Dedifferentiated amniotic fluid mesenchymal stem cell (primary cell): ENCODE measurements at regions not wholly inside any gene's neighbourhood (a gene's known extent, or its start where the extent isn't known, plus 50 kb on each side); places are given as distances from the start of the nearest gene placed in this dataset.
A peak's percentile ranks its signal among the peaks of the same experiment; 100 is the strongest.

ENCODE experiments used
- DNase-seq: peaks from one replicate; pipeline ENCODE4 v3.0.0-alpha.2; 2016; ENCODE audit errors: extremely low spot score

DNA sequence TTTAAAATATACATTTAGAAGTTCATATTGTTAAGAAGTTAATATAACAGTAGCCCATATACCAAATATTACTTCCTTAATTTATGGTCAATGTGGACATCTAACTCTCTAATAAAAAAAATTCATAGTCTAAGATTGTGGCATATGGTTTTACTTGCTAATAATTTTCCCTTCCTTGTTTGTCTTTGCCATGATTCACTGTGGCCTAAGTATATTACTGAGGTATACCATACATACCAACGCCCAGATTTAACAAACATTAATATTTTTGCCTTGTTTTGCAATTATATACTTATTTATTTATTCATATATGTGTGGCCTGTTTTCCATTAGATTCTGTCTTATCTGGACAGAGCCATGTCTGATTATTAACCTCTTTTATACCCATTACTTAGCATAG is 54.6 kb upstream of the CCDC150 start:
- no peak for DNase-seq

DNA sequence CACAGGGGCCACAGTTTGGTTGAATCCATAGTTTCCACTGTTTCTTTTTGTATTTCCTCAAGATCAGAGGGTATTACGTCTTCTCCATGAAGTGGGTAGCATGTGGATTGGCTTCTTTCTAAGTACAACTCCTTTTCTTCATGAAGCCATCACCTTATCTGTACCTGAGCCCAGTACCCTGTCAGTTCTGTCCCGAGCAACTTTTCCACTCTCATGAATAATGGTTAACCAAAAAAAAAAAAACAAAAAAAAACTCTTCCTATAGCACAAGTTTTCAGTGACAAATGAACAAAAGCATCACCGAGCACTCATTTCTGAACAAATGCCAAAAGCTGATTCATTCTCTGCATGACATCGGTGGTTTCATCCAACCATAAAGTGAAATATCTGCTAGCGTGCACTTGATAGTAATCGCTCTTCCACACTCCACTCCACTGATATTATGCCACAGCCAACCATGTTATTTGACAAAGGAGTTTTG is 53.0 kb upstream of the CCDC150 start:
- DNase-seq, result peak; percentile 85

DNA sequence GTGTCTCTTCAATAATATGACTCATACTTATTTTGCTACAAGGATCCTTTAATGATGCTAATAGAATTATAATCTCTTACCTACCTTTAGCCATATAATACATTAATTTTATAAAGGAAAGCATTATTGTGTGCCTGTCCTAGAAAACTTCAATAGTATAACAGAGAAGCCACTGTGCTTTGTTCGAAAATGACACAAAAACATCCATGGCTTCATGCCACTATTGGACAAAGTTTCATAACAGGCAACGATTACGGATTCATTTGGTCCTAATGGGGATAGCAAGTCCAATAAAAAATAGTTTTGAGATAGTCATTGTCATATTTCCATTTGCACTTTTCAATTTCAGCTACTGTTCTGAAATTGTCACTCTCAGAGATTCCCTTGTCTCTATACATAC is 52.5 kb upstream of the CCDC150 start:
- no peak for DNase-seq

DNA sequence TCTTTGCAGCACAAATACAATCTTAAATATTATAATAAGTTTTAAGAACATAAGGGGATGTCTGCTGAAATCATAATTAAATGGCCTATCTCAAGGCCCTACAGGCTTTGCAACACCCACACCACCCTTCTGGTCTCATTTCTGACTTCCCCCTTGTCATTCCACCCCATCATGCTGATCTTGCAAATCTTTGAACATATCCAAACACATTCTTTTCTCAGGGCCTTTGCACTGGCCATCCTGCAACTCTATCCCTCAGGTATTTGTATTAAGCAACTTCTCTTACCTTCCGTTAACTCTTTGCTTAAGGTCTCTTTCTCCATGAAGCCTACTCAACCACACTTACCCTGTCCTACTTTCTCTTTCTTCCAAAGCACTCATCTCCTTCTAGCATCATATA is 51.8 kb upstream of the CCDC150 start:
- DNase-seq, result no peak

GRCh38 chr2:196589419-196589818 is 50.1 kb upstream of the CCDC150 start:
- no peak for DNase-seq
